Activated CD4-positive, alpha-beta T cell treated with anti-CD3 and anti-CD28 coated beads, Interleukin-2, amount 50 U/mL, for 16 hours (primary cell): ENCODE measurements at regions not wholly inside any gene's neighbourhood (a gene's known extent, or its start where the extent isn't known, plus 50 kb on each side); places are given as distances from the start of the nearest gene placed in this dataset.
A peak's percentile ranks its signal among the peaks of the same experiment; 100 is the strongest.
"Not testable (repeated sequence)": the region's sequence is repeated elsewhere in the genome, so short reads cannot be mapped to it uniquely, and the experiment has no call there.

Experiments
- DNase-seq: peaks from one replicate; pipeline ENCODE4 v3.0.0-alpha.2; 2020

DNA sequence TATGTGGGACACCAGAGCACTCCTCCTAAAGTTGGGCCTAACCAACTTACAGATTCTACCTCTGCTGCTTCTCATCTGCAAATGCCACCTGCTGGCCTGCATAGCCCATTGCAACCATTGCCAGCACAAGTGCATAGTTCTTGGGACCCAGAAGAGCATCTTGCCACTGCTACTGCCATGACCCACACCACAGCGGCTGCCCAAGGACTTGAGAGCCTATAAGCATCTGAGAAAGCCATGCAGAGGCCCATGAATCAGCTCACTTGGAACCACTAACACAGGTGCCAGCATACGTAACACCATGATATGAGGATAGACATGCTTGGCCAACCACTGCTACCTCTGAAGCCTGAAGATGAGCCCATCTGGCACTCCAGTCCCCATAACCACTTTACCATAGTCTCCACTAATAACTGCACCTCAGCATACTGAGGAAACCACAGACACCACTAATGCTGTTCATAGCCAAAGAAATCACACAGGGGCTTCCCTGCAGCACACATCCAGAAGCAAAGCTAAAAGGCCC is 258.1 kb upstream of the AGTR2 start:
- DNase-seq, result peak; percentile 17

DNA sequence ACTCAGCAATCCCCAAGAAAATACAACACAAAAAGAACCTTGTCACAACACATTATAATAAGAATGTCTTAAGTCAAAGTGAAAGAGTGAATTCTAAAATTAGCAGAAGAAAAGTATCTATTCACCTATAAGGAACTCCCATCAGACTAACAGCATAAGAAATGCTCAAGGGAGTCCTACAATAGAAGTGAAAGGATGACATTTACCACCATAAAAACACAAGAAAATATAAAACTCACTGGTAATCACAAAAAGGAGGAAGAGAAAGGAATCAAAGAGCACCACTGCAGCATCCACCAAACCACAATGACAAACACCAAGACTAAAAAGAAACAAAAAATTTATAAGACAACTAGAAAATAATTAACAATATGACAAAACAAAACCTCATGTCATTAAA is 257.0 kb upstream of the AGTR2 start:
- DNase-seq, result no peak

DNA sequence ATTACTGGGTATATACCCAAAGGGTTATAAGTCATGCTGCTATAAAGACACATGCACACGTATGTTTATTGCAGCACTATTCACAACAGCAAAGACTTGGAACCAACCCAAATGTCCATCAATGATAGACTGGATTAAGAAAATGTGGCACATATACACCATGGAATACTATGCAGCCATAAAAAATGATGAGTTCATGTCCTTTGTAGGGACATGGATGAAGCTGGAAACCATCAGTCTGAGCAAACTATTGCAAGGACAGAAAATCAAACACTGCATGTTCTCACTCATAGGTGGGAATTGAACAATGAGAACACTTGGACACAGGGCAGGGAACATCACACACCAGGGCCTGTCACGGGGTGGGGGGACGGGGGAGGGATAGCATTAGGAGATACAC is 254.9 kb upstream of the AGTR2 start:
- not testable (repeated sequence) for DNase-seq

DNA sequence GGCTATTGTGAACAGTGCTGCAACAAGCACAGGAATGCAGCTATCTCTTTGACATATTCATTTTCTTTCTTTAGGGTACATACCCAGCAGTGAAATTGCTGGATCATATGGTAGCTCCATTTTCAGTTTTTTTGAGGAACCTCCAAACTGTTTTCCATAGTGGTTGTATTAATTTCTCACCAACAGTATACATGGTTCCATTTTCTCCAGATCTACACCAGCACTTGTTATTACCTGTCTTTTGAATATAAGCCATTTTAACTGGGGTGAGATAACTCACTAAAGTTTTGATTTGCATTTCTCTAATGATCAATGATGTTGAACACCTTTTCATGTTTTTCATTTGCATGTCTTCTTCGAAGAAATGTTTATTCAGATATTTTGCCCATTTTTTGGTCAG is 241.1 kb upstream of the AGTR2 start:
- DNase-seq, result no peak

DNA sequence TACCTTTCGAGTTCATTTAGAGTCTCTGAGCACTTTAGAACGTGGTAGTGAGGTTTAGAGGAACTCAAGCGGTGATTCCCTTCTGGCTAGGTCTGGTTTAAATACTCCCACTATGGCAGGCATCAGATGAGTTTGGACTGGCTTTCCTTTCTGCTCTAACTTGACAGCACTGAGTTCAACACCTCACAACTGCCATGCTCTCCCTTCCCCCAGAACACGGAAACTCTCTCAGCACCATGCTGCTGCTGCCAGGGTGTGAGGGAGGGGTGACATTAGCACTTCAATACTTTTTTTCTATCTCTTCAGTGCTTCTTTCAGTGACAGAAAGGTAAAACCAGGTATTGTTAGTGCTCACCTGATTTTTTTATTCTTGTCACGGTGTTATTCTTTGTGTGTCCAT is 234.5 kb upstream of the AGTR2 start:
- no peak for DNase-seq

DNA sequence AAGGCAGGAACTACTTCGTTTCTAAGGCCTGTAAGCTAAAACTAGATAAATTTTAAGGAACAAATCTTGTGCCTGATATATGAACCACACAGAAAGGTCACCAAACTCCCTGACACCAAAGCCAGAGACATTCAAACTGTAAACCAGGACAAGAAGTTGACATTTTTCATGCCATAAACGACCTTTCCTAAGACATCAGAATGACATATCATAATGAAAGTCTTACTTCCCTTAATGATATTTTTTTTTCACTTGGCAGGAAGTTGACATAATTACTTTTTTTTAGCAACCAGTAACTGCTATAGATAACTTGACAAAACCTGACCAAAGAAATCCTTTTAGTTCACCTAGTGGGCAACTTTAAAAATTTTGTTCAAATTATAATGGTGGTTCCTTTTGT is 231.5 kb upstream of the AGTR2 start:
- DNase-seq, result no peak

DNA sequence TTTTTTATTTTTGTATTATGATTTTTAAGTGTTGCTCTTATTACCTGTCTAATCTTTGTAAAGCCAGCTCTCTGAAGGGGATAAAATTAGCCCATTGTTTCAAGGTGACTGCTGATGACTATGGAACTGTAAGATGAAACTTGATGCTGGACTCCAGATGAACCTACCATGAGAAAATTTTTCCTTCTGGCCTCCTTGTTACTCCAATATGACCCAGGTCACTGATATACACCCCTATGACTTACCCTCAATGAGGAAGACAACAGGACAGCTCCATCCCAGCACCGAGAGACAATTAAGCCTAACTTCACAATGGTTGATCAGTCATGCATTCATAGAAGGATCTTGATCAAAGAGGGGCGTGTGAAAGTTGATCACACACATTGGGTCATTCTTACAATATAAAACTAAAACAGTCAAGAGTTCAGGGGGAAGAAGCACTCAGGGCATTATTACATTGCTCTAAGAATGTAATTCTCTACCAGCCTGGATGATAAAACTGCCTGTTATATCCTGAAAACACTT is 230.8 kb upstream of the AGTR2 start:
- no peak for DNase-seq

DNA sequence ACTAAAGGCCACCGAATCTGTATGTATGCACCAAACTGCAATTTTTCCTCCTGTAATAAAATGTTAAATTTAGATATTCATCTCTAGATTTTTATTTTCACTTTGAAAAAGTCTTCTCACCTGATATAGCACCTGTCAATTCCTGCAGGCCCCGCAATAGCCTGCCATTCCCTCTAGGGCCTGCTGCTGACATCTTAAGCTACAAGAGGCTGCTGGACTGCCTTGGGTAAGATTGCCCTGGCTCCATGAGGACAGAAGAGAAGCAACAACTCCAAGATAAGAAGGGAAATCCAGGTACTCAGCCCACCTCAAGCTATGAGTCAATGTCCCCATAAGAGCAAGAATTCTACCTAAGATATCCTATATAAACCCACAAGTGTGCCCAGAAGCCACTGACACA is 230.2 kb upstream of the AGTR2 start:
- DNase-seq, result no peak

DNA sequence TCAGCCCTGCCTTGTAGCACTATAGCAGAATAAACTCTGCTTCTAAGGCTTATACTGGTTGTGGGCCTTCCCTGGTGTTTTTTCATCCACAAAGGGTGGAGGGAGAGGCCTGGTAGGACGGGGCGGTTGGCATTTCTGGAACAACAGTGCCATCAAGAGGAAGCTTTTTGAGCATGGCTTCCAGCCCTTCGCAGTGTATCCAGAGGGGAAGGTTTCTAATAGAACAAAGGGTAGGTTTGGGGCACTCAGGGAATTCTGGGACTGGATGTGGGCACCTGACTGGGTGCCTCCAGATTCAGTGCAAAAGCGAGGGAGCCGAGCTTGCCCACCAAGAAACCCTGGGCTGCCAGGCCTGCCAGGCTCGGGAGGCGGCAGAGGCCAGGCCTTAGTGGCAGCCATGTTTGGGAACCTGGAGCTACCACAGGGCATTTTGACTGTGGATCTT is 229.6 kb upstream of the AGTR2 start:
- peak; percentile 70 for DNase-seq

DNA sequence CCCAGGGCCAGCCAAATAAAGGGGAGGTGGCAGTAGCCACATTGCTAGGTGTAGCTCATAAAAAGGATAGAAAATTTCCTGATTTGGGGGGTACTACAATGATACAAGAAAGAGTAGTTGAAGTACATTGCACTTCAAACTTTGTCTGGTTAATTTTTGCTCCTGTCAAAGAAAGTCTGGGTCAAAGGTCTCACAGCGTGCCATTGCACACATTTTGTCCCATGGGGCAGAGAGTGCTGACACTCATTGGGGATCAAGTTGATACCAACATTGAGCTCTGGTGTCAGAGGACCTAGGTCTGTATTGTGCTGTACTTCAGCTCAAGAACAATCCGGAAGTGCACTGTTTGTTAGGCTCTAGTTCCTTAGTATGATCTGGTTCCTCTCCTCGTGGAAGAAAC is 229.2 kb upstream of the AGTR2 start:
- no peak for DNase-seq

DNA sequence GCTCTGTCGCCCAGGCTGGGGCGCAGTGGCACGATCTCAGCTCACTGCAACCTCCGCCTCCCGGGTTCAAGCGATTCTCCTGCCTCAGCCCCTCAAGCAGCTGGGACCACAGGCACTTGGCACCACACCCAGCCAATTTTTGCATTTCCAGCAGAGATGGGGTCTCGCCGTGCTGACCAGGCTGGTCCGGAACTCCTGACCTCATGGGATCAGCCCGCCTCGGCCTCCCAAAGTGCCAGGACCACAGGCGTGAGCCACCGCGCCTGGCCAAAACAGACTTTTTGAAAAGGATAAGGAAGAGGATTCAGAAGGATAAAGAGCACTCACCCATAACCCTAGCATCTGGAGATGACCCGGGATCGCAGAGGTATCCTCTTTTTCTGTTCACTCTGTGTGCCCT is 224.5 kb upstream of the AGTR2 start:
- DNase-seq, result no peak

DNA sequence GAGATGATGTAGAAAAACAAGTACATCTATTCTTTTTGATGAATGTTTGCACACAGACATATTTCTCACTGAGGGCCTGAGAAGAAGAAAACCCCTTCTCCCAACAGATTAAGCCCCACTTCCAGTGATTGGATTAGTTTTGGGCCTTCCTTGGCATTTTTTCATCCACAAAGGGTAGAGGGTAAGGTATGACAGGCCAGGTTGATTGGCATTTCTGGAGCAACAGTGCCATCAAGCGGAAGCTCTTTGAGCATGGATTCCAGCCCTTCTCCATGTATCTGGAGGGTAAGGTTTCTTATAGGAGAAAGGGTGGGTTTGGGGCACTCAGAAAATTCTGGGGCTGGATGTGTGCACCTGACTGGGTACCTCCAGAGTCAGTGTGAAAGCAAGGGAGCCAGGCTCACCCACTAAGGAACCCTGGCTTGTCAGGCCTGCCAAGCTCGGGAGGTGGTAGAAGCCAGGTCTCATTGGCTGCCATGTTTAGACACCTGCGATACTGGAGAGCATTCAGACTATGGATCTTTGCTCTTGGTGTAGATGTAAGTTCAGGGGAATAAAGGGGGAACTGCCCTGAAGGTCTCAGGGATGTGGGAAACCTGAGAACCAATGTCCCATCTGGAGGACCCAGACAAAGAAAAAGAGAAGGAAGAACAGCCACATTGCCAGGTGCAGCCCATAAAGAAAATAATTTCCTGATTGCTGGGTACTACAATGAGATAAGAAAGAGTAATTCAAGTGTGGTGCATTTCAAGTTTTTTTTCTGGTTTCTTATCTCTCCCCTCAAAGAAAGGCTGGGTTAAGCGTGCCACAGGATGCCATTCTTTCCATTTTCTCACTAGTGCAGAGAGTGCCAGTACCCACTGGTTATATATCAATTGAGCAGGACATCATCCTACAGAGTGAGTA is 222.3 kb upstream of the AGTR2 start:
- DNase-seq, result peak; percentile 25

DNA sequence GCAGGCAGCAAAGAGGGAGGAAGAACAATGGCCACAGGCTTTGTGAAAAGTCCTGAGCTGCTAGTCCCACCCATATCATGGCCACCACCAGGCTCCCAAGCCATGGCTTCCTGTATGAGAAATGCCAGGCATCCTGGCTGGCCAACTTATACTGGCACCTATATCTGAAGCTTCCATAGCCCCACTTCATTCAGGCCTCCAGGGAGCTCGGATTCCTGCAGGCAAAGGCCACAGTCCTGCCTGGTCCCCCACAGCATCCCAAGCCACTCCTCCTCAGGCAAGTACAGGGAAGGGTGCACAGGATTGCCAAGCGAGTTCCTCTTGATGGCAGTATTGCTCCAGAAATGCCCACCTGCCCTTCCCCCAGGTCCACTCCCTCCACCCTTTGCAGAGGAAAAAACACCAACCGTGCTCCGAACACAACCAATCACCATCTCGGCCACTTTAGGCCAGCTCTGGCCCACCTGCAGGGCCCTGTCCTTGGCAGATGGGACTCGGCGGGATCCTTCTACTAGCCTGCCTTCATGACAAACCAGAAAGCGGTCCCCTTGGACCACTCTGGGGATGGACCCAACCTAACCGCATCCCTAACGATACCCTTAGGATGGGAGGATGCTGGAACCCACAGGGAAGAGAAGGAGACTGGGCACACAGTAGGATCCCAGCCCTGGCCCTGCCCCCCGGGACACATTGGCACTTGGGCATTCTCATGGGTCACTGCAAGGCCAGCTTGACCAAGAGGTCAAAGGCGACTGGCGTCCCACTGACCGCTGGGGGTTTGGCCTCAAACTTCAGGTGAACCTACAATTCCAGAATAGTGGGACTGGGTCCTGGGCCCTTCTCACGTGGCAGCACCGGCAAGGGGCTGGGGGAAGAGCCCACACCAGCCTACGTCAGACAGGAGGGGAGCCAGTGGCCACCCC is 220.4 kb upstream of the AGTR2 start:
- peak; percentile 14 for DNase-seq

DNA sequence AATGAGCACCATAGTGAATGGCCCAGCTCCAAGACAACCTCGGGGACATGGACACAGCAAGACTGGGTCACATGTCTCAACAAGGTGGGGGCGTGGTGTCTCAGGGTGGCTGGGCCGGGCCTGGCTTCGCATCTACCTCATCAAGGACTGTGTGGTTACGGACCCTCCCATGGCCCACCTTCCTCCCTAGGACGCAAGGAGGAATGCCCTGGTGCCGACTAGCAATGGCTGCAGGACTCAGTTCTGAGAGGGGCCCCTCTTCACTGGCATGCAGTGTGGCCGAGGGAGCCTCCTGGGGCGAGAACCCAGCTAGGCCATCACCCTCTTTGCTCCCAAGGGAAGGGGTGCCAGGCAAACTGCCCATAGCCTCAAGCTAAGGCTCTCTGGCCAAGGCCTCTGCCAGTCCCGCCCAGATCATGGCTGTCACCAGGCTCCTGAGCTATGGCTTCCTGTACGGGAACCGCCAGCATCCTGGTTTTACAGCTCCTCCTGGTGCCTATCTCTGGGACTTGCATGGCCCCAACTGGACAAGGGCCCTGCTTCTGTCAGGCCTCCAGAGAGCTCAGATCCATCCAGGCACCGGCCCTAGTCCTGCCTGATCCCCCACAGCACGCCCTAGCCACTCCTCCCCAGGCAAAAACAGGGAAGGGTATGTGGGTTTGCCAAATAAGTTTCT is 218.0 kb upstream of the AGTR2 start:
- no peak for DNase-seq

DNA sequence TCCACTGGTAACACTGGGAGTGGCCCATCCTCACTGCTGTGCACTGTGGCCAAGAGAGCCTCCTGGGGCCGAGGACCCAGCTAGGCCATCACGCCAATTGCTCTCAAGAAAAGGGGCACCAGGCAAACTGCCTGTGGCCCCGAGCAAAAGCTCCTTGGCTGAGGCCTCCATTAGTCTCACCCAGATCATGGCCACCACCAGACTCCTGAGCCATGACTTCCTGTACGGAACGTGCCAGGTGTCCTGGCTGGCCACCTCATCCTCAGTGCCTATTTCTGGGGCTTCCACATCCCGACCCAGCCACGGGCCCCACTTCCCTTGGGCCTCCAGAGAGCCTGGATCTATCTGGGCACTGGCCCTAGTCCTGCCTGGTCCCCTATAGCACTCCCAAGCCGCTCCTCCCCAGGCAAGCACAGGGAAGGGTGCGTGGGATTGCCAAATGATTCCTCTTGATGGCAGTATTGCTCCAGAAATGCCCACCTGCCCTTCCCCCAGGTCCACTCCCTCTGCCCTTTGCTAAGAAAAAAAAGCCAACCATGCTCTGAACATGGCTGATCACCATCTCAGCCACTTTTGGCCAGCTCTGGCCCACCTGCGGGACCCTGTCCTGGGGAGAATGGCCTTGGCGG is 212.6 kb upstream of the AGTR2 start:
- no peak for DNase-seq

DNA sequence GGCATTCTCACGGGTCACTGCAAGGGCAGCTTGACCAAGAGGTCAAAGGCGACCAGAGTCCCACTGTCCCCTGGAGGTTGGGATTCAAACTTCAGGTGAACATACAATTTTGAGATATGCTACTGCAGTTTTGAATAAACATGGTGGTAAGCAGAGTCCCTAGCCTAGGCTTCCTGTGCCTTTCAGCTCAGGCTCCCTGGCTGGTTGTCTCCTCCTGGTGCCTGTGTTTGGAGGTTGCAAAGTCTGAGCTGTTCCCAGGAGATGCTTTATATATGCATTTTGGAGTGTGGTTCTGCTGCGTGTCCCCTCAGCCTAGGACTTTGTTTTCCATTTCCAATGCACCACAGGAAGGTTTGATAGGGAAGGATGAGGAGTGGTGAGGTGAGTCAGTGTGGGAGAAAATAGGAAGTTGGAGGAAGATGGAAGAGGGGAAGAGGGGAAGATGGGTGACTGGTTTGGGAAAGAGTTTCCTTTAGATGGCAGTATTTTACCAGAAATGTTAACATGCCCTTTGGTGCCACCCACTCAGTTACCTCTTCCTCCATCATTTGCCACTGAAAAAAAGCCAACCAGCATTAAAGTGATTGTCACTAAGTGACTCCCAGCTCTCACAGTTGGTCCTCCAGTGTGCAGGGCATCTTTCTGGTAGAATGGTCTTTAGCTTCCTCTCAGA is 211.7 kb upstream of the AGTR2 start:
- DNase-seq, result no peak

DNA sequence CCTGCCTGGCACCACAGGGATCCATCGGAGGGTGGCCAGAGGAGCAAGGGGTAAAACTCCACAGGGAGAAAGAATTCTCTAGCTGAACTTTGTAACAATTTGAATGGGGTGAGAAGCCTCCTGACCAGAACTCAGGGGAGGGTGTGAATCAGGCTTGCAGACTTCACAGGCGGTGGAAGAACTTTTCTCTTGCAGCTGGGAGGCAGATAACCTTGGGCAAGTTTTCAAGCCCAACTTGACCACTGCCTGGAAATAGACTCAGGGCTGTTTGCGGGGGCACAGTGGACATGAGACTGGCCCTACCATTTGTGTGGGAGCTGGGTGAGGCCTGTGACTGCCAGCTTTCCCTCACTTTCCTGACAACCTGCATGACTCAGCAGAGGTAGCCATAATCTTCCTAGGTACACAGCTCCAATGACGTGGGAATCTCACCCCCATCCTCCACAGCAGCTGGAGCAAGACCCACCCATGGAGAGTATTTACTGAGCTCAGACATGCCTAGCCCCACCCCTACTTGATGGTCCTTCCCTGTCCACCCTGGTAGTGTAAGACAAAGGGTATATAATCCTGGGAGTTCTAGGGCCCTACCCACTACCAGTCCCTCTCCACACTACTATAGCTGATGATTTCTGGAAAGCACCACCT is 210.0 kb upstream of the AGTR2 start:
- DNase-seq, result no peak

DNA sequence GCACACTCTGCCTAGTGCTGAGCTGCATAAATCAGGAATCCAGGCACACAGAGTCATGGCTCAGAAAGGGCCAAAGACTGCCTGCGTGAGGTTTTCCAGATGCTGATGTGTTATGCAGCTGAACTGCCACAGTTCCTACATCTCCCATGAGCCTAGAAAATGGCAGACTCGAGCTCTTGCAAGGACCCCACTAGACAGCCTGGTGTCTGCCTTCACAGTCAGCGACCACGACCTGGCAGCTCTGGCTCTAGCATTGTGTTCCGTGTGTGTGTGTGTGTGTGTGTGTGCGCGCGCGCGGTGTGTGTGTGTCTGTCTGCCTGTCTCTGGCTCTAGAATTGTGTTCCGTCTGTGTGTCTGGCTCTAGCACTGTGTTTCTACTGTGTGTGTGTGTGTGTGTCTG is 203.6 kb upstream of the AGTR2 start:
- DNase-seq, result no peak

DNA sequence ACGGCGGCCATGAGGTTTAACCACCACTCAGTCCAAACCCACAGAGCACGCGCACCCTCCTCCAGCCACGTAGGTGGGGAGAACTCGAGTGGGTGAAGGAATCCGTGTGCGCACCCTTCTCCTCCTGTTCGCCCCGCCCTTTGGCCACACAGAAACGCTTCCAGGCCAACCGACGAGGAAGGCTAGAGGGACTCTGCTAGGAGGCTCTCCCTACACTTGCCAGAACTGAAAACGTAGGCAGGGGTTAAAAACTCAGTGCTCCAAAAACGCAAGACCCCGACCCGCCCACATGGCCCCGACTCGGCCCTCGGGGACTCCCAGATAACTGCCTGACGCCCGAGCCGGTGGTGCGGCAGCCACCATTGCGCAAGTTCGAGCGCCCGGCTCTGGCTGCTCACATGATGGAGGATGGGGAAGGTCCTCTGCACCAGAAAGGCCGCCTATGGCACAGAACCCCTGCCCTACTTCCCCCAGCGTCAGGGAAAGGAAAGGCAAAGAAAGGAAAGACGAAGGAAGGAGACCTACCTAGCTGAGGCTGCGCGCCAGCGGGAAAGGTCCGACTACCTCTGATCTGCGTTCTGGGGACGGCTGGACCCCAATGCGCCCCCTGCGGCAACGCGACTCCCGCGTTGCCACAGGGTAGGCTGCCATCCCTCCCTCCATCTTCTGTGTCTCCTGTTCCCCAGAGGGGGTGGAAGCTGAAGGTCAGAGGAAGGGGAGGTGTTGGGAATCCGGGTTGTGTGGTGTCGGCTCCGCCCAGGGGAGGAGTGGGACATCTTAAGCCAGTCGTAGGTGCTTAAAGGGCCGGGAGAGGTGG is 201.9 kb upstream of the AGTR2 start:
- no peak for DNase-seq

DNA sequence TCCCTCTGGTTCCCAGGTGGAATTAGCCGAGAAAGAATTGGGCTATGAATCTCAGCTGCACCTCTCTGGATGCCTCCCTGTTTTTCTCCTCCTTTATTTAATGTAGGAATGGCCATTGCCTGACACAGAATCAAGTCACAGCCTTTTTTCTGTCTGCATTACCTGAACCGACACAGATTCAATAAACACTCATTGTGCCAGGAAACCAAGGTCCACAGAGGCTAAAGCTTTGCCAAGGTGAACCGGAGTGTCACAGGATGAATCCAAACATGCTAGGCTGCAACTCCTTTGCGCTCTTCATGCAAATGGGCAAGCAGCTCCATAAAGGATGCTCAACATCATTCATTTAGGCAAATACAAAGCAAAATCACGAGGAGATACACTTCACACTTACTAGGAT is 199.8 kb upstream of the AGTR2 start:
- DNase-seq, result no peak
